ENCODE measurements at regions not wholly inside any gene's neighbourhood (a gene's known extent, or its start where the extent isn't known, plus 50 kb on each side); places are given as distances from the start of the nearest gene placed in this dataset.
"Not testable (repeated sequence)": the region's sequence is repeated elsewhere in the genome, so short reads cannot be mapped to it uniquely, and the experiment has no call there.

DNA sequence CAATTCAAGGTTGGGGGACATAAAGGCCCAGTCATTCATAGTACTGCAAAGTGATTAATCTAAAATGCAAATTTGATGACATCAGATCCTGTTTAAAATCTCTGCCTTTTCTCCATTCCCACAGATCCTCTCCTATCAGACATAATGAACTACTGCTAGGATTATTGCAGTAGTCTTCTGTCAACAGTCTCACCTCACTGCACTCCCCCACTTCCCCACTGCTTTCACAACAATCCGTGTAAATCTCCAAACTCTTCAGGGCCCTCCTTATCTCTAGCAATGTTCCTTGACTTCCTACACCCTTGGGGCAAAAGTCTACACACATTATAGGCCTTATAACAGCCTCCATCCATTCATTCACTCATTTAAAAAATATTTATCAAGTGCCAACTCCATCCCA, 112.4 kb downstream of the KBTBD2 start:
- DNase-seq (ENCODE audit: insufficient read length, low spot score): no peak
- no peak for FAIRE-seq
- no peak for TF ChIP-seq PAX5 (IDR thresholded peaks at IDR 0.05; ENCODE audit: insufficient read depth, low read length, severe bottlenecking)
- TF ChIP-seq POU2F2 (IDR thresholded peaks at IDR 0.05; ENCODE audit: low read depth, low read length): no peak
- TF ChIP-seq TAF1 (IDR thresholded peaks at IDR 0.05; ENCODE audit: low read depth, low read length): no peak
- no peak for TF ChIP-seq POLR2AphosphoS5 (IDR thresholded peaks at IDR 0.05; ENCODE audit: low read depth, low read length)
- TF ChIP-seq POLR2A (IDR thresholded peaks at IDR 0.05; ENCODE audit: low read depth, low read length): no peak
- no peak for TF ChIP-seq SPI1 (IDR thresholded peaks at IDR 0.05; ENCODE audit: low read depth, low read length)

DNA sequence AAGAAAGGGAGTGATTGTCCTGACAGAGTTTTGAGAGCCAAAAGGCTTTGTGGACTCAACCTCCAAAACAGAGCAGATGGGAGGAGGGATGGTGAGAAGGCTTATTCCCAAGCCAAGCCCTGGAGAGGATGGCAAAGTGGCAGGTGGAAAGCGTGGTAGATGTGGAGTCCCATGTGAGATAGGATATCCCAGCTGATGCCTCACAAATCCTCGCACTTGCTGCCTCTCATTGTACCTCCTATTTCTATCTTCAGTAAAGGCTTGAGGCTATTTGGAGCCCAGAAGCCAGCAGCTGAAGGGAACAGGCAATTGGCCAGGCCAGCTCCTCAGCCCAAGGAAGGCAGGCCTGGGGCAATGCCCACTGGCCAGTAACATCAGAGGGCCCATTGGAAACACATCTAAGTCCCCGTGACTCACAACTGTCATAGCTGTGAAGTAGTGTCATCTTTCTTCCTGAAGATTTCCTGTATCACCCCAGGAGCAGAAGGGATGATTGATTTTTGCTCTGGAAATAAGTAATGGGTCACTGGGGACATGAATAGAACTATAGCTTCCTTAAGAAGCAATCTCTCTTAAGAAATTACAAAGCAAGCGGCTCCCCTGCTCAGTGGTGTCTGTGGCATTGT, 114.4 kb downstream of the KBTBD2 start:
- FAIRE-seq; DNase-seq (ENCODE audit: insufficient read length, low spot score): not testable (repeated sequence)

DNA sequence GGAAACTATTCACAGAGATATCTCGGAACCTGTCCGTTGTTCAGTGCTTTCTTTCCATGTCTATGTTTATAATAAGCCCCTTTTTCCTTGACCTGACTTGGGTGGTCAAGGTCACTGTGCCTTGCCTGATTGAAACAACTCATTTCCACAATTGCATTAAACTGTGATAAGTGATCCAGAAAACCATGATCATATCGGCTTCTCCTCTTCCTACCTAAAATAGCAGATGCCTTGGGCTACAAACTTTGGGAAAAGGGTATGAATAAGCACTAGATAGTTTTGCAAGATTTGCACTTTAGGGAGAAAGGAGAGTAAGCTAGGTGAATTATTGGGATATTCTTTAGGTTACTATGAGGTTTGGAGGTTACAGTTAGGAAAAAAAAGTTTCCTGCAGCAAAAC, 115.2 kb downstream of the KBTBD2 start:
- DNase-seq (ENCODE audit: insufficient read length, low spot score); FAIRE-seq: not testable (repeated sequence)

DNA sequence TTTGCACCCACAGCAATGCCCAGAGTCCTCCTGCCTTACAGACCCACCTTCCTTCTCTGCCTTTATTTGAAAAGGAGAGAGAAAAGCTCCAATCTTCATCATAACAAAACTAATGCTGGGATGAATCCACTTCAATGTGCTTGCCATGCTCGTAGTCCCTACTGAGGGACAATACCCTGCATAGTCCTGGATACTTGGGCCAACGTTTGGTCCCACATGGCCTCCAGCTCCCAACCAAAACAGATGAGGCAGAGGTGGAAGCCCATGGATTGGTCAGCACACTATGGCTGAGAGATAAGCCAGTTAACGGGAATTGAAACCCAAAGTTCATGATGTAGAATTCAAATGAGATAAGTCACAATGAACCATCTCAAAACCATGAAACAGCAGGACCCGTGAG, 115.8 kb downstream of the KBTBD2 start:
- not testable (repeated sequence) for DNase-seq (ENCODE audit: insufficient read length, low spot score)

DNA sequence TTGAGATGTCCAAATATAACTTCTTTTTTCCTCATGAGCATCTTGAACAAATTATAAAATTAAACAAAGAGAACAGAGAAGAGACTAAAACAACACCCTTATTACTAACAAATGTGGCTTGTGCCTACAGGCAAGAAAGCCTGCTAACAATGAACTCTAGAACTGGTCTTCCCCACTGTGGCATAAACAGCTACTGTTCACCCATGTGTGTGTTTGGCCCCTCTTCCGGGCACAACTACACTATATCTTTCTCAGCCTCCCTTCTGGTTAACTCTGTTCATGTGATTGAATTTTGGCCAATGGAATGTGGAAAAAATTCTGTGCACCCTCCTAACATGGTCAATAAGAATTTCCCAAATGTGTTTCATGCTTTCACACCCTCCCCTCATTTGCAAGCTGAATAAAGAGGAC, 117.0 kb downstream of the KBTBD2 start:
- no peak for TF ChIP-seq POLR2A (IDR thresholded peaks at IDR 0.05; ENCODE audit: low read depth, low read length)
- no peak for FAIRE-seq
- no peak for DNase-seq (ENCODE audit: insufficient read length, low spot score)

More for the DNA sequence above, 115.8 kb downstream of the KBTBD2 start:
- not testable (repeated sequence) for FAIRE-seq

DNA sequence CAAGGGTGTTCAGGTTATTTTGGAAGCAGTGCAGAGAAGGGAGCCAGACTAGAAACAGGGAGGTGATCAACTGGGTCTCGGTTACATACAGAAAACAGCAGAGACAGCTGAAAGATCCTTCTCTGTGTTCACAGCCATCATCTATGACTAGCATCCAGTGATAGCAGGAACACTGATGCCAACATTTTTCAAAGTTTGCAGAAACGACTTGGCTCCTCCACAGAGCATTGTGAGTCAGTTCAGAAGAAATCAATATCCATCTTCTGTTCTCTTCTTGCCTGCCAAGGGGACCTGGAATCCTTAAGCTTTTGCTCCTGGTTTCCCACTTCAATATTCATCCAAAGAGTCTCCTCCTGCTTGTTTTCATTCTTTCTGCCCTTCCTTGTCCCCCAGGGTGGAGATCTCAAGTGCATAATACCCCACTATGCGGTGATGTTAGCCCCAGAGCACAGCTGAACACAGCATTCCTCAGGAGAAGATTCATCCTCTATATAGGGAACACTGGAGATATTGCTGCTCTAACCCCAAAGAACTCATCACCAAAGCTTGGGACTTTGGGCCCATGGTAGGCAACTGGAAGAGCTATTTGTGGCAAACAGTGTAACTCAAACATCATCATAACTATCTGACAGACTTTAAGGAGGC, 122.6 kb downstream of the KBTBD2 start:
- not testable (repeated sequence) for FAIRE-seq; DNase-seq (ENCODE audit: insufficient read length, low spot score)

DNA sequence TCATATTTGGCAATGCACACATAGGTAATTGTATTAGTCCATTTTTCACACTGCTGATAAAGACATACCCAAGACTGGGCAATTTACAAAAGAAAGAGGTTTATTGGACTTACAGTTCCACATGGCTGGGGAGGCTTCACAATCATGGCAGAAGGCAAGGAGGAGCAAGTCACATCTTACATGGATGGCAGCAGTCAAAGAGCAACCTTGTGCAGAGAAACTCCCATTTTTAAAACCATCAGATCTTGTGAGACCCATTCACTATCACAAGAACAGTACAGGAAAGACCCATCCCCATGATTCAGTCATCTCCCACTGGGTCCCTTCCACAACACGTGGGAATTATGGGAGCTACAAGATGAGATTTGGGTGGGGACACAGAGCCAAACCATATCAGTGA, 123.2 kb downstream of the KBTBD2 start:
- FAIRE-seq; DNase-seq (ENCODE audit: insufficient read length, low spot score): not testable (repeated sequence)

DNA sequence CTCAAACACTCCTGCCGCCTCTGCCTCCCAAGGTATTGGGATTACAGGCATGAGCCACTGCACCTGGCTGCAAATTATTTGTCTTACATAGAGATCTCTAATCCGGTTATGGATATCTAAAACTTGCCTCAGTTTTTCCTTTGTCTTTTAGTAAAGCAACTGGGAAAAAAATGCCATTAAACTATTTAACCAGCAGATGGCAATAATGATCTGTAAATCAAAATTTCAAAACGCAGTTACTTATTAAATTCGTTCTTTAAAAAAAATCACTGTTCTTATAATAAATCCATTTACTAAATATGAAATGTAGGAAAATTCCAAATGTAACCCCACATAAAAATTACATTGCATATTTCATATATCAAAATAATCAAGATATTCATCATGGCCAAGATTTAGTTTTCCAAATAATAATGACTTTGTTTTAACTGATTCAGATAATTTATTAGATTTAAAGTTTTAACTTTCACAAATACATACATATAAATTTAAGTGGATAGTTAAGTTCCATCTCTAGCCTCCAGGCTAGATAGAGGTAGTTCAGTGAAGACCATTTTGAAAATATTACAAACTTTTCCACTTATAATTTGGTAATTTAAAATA, 125.8 kb downstream of the KBTBD2 start:
- DNase-seq (ENCODE audit: insufficient read length, low spot score); FAIRE-seq: not testable (repeated sequence)

DNA sequence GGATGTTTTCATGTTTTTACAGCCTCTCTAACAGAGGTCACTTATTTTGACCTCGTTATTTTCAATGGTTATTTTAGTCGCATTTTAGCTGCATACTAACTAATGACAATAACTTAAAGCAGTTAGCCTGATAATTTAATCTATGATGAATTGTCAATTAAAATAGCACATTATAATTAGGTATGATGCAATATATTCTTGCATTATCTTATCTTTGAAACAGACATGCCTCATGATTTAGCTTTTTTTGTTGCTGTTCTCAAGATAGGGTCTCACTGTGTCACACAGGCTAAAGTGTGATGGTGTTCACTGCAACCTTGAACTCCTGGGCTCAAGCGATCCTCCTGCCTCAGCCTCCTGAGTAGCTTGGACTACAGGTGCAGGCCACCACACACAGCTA, 126.4 kb downstream of the KBTBD2 start:
- TF ChIP-seq SPI1 (IDR thresholded peaks at IDR 0.05; ENCODE audit: low read depth, low read length) (no peak), POLR2A (IDR thresholded peaks at IDR 0.05; ENCODE audit: low read depth, low read length) (no peak), POU2F2 (IDR thresholded peaks at IDR 0.05; ENCODE audit: low read depth, low read length) (no peak), PAX5 (IDR thresholded peaks at IDR 0.05; ENCODE audit: insufficient read depth, low read length, severe bottlenecking) (no peak), TAF1 (IDR thresholded peaks at IDR 0.05; ENCODE audit: low read depth, low read length) (no peak), POLR2AphosphoS5 (IDR thresholded peaks at IDR 0.05; ENCODE audit: low read depth, low read length) (no peak)
- no peak for DNase-seq (ENCODE audit: insufficient read length, low spot score)
- no peak for FAIRE-seq

DNA sequence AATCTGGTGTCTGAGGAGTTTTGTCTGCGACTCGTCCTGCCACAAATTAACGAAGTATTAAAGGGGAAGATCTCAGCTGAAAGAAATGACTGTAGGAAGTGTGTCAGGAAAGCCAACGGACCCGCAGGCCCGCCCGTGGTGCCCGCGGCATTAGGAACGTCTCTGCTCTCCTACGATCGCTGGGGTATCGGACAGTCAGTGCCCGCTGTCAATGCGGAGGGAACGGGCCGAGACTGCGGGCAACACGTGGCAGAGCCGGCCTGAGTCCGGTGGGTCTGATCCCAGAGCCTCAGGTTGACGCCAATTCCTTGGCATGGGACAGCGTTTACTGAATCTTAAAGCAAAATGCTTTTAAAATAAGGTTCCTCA, 128.7 kb downstream of the KBTBD2 start:
- FAIRE-seq (no peak), DNase-seq (ENCODE audit: insufficient read length, low spot score) (no peak)
- TF ChIP-seq POLR2A (IDR thresholded peaks at IDR 0.05; ENCODE audit: low read depth, low read length) (no peak), POLR2AphosphoS5 (IDR thresholded peaks at IDR 0.05; ENCODE audit: low read depth, low read length) (no peak), POU2F2 (IDR thresholded peaks at IDR 0.05; ENCODE audit: low read depth, low read length) (no peak), PAX5 (IDR thresholded peaks at IDR 0.05; ENCODE audit: insufficient read depth, low read length, severe bottlenecking) (no peak), SPI1 (IDR thresholded peaks at IDR 0.05; ENCODE audit: low read depth, low read length) (no peak), TAF1 (IDR thresholded peaks at IDR 0.05; ENCODE audit: low read depth, low read length) (no peak)

DNA sequence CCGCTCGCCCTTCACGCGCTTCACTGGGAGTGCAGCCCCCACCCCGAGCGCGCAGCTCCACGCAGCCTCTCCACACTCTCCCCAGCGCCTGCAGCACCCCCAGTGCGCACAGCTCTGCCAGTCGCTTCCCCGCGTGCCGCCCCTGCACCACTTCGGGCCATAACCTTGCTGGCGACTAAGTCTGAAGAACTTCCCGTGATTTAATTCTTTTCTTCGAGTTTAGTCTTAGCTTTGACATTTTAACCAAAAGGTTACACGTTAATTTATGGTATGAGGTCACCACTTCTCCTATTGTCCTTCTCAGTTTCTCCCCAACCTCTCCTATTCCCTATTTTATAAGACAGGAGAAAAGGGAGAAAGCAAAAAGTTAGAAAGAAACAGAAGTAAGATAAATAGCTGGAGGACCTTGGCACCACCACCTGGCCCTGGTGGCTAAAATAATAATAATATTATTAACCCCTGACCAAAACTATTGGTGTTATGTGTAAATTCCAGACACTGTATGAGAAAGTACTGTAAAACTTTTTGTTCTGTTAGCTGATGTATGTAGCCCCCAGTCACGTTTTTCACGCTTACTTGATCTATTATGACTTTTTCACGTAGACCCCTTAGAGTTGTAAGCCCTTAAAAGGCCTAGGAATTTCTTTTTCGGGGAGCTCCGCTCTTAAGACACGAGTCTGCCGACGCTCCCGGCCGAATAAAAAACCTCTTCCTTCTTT, 129.2 kb downstream of the KBTBD2 start:
- not testable (repeated sequence) for FAIRE-seq; DNase-seq (ENCODE audit: insufficient read length, low spot score)
